ENCODE measurements at regions not wholly inside any gene's neighbourhood (a gene's known extent, or its start where the extent isn't known, plus 50 kb on each side); places are given as distances from the start of the nearest gene placed in this dataset.
A peak's percentile ranks its signal among the peaks of the same experiment; 100 is the strongest.

DNA sequence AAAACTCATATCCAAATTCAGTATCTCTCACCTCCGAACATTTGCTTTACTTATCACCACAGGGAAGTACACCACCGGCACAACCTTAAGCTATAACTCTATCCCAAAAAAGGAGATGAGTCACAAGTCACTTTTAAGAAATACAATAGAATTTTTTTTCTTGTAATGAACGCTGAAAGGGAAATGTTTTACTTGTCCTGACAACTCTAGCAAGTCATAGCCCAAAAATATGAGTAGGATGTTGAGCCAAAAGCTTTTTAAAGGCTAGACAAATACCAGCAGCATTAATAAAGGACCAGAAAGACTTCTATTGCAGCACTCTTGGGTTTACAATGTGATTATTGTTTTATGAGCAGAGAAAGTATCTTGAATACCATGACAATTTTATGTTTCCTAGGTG lies 147.3 kb upstream of the FST start:
- H3K36me3 ChIP-seq: no peaks in the 10 kb centered on the region
- WGBS (ENCODE audit: insufficient coverage, low coverage, low lambda C conversion rate, missing lambda C conversion rate): 63% methylated on average over 3 of the region's 3 CpGs
- ATAC-seq: no peak
- no peaks in the 10 kb centered on the region for H3K9me3 ChIP-seq
- peaks cover 0 to 17% (median 5%) of the 10 kb centered on the region in 4 donors for H3K4me1 ChIP-seq
- no peak for DNase-seq
- intact Hi-C loops (cut with DNase I): no loop called here
- H3K27me3 ChIP-seq: no peaks in the 10 kb centered on the region
- TF ChIP-seq POLR2A (IDR thresholded peaks at IDR 0.05): no peak
- TF ChIP-seq, protein P1, sequence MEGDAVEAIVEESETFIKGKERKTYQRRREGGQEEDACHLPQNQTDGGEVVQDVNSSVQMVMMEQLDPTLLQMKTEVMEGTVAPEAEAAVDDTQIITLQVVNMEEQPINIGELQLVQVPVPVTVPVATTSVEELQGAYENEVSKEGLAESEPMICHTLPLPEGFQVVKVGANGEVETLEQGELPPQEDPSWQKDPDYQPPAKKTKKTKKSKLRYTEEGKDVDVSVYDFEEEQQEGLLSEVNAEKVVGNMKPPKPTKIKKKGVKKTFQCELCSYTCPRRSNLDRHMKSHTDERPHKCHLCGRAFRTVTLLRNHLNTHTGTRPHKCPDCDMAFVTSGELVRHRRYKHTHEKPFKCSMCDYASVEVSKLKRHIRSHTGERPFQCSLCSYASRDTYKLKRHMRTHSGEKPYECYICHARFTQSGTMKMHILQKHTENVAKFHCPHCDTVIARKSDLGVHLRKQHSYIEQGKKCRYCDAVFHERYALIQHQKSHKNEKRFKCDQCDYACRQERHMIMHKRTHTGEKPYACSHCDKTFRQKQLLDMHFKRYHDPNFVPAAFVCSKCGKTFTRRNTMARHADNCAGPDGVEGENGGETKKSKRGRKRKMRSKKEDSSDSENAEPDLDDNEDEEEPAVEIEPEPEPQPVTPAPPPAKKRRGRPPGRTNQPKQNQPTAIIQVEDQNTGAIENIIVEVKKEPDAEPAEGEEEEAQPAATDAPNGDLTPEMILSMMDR (IDR thresholded peaks at IDR 0.05): no peak
- no peak overlapping the region for H3K27ac ChIP-seq
- no peak overlapping the region for H3K4me3 ChIP-seq

DNA sequence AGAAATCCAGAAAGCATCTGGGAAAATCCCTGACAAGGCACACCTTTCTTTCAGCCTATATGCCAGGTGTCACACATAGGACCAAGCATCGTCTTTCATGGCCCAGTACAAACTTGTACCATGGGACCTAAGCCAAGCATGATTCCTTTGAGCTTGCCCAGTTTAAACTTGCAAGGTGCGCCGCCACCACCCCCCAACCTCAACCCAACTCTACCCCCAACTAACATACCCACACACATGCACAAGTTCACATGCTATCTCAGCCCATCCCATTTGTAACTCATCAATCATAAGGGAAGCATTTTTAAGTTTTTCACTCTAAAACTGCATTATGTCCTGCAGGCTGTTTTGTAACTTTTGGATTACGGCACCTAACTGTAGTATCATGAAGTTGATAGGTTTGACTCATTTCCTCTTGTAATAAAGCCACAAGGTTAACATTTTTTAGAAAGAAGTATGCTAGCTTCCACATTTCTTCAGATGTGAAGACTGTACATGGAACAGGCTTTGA lies 145.9 kb upstream of the FST start:
- 91% methylated on average over 3 of the region's 4 CpGs for WGBS (ENCODE audit: insufficient coverage, low coverage, low lambda C conversion rate, missing lambda C conversion rate)
- Histone ChIP-seq H3K27me3 (no peaks in the 10 kb centered on the region), H3K27ac (no peak overlapping the region), H3K4me3 (no peak overlapping the region), H3K4me1 (peaks cover 0 to 17% (median 5%) of the 10 kb centered on the region in 4 donors), H3K36me3 (no peaks in the 10 kb centered on the region), H3K9me3 (no peaks in the 10 kb centered on the region)
- TF ChIP-seq POLR2A (IDR thresholded peaks at IDR 0.05): no peak
- TF ChIP-seq, protein P1 (IDR thresholded peaks at IDR 0.05): no peak
- no peak for ATAC-seq
- no peak for DNase-seq
- intact Hi-C loops (cut with DNase I): no loop called here

DNA sequence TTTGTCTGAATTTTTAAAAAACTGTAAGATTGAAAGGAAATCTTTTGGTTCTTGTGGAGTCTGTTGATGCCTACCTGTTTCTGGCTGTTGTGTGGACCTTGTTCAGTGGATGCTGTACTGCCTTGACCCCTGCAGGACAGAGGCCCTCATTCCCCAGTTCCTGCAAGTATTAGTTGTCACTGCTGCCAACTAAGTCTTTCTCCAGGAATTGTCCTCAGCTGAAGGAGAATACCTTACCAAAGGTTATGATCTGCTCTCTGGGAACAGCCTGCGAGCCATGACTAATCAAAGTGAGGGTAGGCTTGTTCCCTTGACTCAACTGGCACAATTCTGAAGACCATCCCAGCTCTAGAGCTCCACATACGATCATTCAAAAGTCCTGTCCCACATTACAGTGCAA lies 145.3 kb upstream of the FST start:
- no peaks in the 10 kb centered on the region for H3K36me3 ChIP-seq
- TF ChIP-seq, protein P1 (IDR thresholded peaks at IDR 0.05): peak in 2 of 4 donors; percentile 15 to 63
- TF ChIP-seq POLR2A (IDR thresholded peaks at IDR 0.05): no peak
- ATAC-seq (peak in 2 of 4 donors; percentile 65 to 91), DNase-seq (peak in 2 of 3 donors; percentile 43 to 48)
- no peak overlapping the region for H3K4me3 ChIP-seq
- H3K27me3 ChIP-seq: no peaks in the 10 kb centered on the region
- H3K4me1 ChIP-seq: peaks cover 0 to 17% (median 5%) of the 10 kb centered on the region in 4 donors
- 67% methylated on average over 1 of the region's 2 CpGs for WGBS (ENCODE audit: insufficient coverage, low coverage, low lambda C conversion rate, missing lambda C conversion rate)
- H3K9me3 ChIP-seq: no peaks in the 10 kb centered on the region
- no peak overlapping the region for H3K27ac ChIP-seq
- intact Hi-C loops (cut with DNase I): no loop called here

DNA sequence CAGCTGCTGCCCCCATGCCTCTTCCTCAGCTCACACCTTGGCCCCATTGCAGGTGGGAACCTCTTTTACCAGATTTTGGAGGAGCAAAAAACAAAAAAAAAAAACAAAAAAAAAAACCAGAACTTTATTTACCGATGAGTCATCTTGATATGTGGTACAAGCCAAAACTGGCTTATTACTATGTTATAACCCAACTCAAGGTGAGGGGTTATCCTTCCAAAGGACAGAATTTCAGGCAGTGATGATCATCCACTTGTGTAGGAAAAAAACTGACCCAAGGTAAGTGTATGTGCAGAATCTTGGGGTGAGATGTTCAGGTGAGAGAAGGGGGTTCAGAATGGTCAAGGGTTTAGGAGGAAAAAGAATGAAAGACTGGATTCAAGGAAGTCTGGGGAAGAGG lies 142.6 kb upstream of the FST start:
- no peaks in the 10 kb centered on the region for H3K27me3 ChIP-seq
- TF ChIP-seq POLR2A (IDR thresholded peaks at IDR 0.05): no peak
- TF ChIP-seq, protein P1 (IDR thresholded peaks at IDR 0.05): no peak
- intact Hi-C loops (cut with DNase I): no loop called here
- ATAC-seq (no peak), DNase-seq (no peak)
- H3K4me1 ChIP-seq: no peaks in the 10 kb centered on the region
- no peak overlapping the region for H3K27ac ChIP-seq
- WGBS (ENCODE audit: insufficient coverage, low coverage, low lambda C conversion rate, missing lambda C conversion rate): 100% methylated on average over 1 of the region's 1 CpG
- H3K36me3 ChIP-seq: no peaks in the 10 kb centered on the region
- H3K4me3 ChIP-seq: no peak overlapping the region
- H3K9me3 ChIP-seq: no peaks in the 10 kb centered on the region

DNA sequence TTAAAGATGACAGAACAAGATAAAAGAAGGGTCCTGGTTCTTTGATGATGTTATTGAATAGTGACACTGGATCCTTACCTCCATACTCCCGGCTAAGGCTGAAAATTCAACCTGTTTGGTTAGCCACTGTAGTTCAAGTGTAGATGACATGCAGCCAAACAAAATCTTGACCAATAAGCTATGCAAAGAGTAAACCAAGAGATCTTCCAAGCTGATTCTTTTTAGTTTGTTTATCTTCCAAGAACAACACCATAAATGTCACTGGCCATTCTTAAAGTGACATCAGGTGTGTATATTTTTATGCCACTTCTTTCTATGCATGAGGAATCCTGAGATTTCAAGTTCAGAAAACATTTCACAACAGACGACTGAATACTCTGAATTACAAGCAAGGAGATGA lies 141.5 kb upstream of the FST start:
- DNase-seq (no peak), ATAC-seq (no peak)
- Histone ChIP-seq H3K4me1 (no peaks in the 10 kb centered on the region), H3K4me3 (no peak overlapping the region), H3K9me3 (no peaks in the 10 kb centered on the region), H3K27ac (no peak overlapping the region), H3K27me3 (no peaks in the 10 kb centered on the region), H3K36me3 (no peaks in the 10 kb centered on the region)
- intact Hi-C loops (cut with DNase I): no loop called here
- TF ChIP-seq, protein P1 (IDR thresholded peaks at IDR 0.05): no peak
- TF ChIP-seq POLR2A (IDR thresholded peaks at IDR 0.05): no peak
- WGBS (ENCODE audit: insufficient coverage, low coverage, low lambda C conversion rate, missing lambda C conversion rate): 61% methylated on average over 2 of the region's 2 CpGs

Data from right lobe of liver (tissue), 6 donors.